ENCODE measurements at regions not wholly inside any gene's neighbourhood (a gene's known extent, or its start where the extent isn't known, plus 50 kb on each side); places are given as distances from the start of the nearest gene placed in this dataset.

DNA sequence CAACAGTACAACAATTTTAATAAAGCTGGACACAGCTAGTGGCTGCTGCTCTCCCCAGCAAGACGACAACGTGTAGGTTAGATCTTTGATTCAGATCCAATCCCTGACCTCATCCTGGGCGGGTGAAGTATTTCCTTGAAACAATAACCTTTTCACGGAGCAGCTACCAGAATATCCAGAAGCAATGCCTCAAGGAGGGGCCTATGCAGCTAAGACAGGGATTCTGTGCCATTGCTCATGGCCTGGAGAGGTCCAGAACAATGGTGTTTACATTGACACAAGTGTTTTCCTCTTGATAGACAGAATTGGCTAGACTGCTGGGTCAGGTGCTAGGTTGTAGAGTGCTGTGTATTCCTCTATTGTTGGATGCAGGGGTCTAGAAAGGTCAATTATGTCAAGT lies 520.1 kb downstream of the BCL11A start:
- no peak for DNase-seq

DNA sequence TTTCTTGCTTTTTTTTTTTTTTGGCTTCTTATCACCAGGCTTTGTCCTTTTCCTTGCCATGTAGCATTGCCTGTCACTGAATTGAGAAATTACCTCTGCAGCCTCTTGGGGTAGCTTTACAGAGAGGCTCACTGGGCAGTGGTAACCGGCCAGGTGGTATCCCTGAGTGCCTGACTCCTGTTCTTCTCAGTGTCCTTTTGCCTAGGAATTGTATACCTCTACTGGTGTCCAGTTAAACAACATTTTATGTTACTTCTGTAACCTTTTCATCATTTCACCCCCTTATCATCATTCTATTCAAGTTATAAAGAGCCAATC lies 523.9 kb downstream of the BCL11A start:
- DNase-seq = no peak

DNA sequence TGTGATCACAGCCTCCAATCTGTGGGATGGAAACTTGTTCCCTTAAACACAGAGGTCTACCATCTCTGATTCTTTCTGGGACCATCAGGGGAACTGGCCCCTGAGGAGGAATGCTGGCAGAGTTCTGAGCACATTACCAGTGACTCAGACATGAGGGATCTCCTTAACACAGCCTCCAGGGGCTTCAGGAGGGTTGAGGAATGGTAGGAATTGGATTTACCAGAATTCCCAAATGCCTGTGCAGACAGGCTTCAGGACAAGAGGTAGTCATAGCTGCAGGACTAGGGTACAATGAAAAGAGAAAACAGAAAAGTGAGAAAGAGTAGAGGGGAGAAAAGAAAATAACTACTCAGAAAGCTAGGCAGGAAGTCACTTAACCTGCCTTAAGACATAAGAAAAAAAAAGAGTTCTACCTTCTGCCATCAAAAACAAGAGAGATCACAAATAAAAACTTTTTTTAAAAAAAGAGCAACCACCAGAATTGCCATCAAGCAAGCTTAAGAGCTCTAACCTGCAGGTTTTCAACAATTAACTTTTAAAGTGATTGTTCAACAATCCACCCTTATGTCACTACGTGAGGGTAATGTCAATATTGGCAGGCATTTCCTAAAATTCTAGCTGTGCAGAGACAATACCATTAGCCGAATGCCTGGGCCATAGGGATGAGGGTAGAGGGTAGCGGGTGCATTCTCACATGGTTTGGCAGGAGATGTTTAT lies 524.4 kb downstream of the BCL11A start:
- DNase-seq = no peak

DNA sequence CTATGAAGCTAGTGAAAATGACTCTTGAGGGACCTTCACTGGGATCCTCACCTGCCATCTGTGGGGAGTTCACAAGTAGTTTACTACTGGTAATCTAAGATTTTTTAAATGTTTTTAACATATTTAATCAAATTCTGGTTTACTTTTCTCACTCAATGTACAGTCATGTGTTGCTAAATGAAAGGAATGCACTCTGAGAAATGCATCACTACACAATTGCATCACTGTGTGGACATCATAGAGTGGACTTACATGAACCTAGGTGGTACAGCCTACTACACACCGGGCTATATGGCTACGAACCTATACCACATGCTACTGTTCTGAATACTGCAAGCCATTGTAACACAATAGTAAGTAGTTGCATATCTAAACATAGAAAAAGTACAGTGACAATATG lies 528.0 kb downstream of the BCL11A start:
- no peak for DNase-seq

DNA sequence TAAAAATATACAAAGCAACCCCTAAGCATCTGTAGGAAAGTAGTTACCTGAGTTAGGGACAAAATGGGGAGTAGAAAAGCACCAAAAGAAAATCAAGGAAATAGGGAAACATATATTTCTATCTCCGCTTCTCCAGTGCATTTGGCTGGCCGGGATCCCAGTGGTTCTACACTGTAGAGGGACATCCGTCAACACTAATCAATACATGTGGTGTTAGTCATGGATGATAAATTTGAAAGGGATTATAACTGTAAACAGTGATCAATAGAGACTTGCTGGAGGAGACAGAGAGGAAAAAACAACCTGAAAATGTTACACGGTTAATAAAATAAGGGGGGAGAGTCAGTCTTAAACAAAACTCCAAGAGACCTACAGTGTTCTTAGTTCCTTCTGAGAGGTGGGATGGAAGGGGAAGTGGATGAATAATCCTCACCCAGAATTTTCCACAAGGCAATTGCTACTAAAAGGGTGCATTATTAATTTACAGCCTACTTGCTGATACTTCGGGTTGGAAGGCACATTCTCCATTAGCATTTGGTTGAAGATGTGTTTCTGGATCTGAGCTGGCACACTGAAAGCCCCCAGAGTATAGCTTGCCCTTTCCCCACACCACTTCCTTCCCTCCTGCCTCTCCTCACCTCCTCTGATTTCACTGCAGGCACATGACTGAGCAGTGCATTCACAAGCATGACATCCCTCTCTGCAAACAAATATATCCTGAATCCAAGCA lies 530.0 kb downstream of the BCL11A start:
- DNase-seq = no peak

DNA sequence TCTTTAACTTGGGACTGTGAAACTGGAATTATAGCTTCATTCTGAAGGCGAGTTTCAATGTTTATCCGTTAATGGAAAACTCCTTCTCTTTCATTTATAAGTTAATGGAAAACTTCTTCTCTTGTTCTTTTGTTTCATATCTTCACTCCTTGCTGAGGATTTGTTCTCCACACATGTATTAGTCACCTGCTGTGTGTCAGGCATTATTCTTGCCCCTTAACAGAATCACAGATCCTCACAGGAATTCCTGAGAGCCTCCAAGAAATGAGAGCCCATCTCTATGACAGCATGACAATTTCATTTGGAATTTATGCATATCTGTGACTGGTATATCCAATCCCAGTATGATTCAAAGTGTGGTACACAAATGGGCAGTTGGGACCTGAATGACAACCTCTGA lies 545.8 kb downstream of the BCL11A start:
- DNase-seq = no peak

DNA sequence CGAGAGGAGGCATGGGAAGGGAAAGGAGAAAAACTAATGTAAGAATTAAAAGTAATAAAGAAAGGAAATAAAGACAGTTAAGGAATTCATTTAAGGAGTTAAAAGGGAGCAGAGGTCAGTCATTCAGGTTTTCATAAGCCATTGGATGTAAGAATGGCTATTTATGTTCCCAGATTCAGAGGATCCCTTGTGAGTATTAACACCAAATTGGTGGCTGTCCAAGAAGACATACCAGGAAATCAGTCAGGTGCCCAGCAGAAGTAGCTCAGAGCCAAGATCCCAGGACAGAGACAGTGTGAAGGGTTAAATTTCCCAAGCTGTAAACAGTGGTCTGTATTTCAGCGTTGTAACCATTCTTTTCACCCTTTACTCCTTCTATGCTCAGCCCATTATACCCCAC lies 550.4 kb downstream of the BCL11A start:
- no peak for DNase-seq

DNA sequence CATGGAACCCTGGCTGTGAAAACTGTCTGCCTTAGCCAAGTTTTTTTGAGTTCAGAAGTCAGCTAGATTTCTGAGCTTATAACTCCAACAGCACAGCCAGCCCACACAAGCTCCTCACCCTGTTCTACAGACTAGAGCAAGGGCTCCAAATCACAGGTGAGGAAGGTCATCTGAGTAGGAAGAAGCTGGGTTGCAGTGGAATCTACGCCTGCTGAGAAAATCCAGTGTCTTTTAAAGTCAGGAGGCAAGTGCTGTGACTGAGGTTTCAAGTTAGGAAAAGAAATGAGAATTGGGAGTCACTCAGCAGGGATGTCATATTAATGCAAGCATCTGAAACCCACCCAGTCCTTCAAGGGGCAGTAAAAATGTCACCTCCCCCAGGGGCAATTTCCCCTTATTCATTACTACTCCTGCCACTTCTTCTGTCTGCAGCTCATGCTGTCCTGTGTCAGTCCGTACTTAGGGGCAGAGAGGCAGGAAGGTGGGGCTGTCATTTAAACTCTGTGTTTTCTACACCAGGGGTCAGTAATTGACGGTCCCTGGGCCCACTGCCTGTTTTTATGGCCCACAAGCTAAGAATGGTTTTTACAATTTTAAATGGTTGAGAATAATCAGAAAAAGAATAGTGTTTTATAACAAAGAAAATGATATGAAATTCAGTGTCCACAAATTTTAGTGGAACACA lies 551.1 kb downstream of the BCL11A start:
- no peak for DNase-seq

DNA sequence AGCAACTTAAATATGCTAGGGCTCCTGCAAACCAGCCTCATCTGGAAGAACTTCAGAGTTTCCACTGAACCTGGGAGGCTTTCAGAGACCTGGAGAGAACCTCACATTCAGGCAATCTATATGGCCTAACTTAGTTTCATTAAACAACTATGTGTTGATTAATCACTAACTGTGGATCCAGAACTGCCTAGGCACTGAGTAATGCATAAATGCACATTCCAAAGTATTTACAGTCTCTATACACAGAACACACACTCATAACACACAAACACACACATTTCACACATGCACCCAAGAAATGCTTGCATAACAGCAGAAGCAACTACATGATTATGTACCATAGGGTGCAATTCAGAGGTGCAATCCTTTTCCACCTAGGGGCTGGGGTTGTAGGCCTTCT lies 552.8 kb downstream of the BCL11A start:
- no peak for DNase-seq

DNA sequence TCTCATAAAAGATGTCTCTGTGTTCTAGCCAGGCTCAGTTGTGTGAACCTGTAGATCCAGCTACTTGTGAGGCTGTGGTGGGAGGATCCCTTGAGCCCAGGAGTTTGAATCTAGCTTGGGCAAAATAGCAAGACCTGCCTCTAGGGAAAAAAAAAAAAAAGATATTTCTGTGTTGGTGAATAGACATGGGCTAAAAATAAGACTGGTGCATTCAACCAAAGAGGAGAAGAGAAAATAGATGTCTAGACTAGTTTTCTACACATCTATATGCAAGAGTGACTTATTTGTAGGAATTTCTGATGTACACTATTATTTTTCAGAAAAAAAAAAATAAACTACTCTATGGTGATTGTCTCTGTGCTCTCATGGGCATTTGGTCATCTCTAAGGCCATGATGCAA lies 555.1 kb downstream of the BCL11A start:
- no peak for DNase-seq

DNA sequence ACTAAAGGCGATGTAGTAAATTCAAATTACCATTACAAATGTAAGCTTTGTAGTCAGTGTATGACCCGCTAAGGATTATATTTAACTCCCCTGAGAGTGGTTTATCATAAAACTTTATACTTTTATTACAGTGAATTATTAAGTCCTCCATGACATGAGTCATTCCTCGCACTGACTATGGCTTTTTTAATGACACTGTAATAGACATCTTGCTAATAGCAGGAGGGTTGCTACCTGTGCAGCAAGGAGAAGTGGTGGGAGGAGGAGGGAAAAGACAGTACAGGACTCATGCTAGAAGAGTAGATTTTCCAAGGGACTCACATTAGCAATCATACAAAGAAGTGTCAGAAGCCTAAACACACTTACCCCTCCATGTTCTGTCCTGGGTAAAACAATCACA lies 556.1 kb downstream of the BCL11A start:
- DNase-seq = no peak

DNA sequence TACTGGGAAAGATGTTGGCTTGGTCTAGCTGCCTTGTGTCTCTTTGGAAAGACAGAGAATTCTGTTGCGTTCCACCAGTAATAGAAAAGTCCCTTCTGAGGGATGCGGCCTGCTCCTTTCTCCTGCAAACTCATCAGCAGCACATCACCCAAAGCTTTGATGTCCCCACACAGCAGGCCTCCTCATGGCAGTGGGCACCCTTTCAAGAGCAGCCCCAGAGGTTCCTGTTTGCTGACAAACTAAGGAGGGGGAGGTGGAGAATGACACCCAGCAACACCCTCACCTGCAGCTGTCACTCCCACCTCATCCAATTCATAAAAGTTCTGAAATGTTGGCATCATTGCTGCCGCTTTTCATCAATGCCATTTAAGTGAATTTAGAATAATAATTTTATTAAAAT lies 556.6 kb downstream of the BCL11A start:
- no peak for DNase-seq

DNA sequence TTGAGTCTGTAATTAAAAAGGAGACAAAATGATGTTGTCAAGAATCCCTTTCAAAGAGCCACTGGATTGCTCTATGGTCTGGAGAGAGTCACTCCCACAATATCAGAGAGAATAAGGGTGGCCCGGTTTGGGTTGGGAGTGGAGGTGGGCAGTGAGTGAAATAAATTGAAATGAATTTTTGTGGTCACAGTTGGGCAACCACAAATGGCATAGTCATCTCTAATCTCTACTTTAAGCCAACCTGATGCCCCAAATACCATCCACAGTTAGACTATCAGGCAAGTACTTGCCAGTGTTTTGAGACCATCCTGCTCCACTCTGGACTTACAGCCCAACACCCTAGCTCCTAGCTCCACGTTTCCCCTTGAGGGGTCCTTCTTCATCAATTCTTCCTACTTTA lies 559.7 kb downstream of the BCL11A start:
- no peak for DNase-seq

DNA sequence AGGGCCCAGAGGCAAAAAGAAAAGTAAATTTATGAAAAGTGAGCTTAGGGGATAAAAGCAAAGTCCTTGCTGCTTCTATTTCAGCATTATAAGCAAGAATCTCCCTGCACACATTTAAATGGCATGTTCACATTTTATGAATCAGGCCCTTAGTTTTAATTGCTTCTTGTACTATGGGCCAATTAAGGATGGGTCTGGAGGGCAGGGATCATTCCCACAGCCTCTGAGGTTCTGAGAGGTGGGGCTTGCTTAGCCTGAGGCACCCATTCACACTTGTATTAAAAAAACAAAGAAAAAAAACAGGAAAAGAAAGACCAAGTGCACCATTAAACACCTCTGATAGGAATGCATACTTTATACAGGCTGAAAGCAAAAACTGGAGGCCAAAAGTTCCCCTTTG lies 565.1 kb downstream of the BCL11A start:
- DNase-seq = no peak

DNA sequence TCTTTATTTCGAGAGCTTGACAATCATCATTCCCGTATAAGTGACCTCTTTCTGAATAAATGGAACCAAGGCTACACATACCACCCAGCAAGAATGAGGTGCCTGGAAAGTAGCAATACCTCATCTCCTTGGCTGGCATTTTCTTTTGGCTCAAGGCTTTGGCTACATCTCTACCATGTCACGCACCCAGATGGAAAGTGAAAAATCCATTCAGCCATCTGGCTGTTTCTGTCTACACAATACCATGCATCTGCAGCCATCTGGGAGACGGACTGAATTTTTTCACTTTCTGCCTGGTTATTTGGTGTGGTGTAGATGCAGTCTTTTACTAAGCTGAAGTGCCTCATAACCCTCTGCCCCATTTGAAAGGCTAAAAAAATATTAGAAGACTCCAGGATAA lies 566.9 kb downstream of the BCL11A start:
- no peak for DNase-seq

DNA sequence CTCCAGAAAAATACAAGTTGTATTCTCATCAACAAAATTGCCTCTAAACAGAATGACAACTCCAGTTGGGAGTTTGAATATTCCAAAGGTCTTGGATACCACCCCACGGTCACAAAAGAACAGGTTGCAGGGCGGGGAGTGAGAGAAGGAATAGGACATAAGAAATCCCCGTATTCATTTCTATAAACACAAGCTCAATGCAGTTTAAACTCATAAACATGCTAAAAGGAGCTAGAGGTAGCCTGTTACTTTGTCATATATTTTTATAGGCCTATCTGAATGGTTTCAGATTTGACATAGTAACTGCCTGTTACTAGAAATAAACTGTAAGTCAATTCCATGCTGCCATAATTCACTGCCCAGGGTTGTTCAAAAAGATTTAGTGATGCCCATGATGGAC lies 567.5 kb downstream of the BCL11A start:
- DNase-seq = no peak

DNA sequence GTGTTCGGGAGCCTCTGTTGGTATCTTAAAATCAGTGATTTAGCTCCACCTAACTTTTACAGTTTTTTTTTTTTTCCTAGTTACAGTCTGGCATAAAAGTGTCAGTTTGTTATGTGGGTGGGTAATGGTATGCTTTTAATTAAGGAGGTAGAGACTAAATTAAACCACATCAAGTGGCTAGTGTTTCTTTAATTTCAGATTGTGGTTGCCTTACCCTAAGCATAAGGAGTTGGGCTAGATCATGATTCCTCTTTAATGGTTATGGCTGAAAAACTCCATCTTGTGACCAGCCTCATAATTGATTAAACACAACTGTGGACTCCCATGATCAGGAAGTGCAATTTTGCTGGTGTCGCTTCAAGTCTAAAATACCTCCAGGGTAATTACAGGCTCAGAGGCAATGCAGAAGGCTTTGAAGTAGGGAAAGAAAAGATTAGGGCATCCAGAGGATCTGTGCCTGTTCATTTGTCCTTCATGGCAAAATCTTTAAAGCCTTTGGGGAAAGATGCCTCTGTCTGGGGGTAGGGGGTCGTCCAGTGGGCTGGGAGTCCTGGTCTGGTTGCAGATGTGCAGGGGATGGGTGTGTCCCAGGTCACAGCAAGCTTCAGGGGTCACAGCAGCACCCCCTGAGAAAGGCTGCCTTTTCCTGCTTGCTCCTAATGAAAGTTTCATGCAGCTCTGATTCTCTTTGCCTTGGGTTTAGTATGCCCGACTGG lies 579.2 kb downstream of the BCL11A start:
- no peak for DNase-seq

DNA sequence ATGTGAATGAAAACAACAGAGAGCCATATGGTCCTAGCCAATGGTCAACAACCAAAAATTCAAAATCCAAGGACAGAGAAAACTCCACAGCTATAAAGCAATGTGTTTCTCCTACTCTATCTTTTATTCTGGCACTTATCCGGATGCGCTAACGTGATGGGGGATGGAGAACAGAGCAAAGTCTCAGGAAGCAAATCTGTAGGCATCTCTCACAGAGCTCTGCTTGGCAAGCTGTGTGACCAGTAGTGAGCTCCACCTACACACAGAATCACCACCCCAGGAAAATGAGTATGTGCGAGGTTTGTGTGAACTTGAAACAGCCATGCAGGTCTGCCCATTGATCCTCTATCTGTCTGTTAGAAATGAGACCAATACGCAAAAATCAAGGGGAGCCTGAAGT lies 584.3 kb downstream of the BCL11A start:
- DNase-seq = no peak

DNA sequence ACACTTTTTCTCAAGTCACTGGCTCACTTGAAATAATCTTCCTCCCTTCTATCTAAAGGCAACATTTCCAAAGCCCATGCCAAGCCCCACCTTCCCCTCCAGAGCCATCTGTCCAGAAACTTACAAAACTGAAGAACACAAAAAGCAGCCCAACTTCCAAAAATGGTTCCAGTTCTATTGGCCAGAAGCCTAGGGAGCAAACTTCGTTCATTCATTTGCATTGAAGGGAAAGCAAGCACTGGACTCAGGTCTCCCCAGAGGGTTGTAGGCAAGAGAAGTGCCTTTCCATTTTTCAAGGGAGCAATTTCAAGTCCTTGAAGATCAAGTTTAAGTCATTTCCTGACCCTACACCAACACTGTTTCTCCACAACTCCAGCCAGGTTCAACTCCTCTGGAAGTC lies 585.0 kb downstream of the BCL11A start:
- no peak for DNase-seq

DNA sequence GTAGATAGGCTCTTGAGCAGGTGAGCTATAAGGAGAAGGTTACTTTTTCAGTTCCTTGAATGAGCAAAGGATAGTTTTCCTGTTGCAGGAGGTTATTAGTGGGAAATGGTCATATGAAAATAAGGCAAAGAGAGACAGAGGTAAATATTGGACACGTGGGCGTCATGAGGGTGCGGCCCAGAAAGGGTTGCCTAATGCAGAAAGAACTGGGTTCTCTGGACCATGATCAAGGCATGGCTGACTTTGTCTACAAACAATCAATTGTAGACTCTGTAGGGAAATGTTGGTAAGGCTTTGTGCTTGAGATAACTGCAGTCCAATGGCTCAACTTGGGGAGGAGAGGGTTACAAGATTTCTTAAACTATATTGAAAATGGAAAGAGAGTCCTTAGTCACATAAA lies 585.8 kb downstream of the BCL11A start:
- no peak for DNase-seq

DNA sequence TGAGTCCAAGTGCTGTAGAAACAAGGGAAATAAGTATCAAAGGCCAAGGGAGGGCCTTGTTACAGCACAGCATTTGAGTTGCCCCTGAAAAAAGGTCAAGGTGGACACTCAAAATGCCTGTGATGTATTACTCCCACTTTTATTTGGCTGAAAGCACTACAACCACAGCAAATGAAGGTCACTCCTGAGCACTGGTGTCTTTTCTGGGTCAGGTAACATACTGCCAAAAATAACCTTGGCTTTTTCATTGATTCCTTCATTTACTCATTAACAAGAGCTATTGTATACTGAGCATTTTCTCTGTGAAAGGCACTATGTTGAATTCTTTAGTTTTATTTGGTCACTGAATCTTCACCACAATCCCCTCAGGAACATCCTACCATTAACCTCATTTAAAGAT lies 590.3 kb downstream of the BCL11A start:
- DNase-seq = no peak

DNA sequence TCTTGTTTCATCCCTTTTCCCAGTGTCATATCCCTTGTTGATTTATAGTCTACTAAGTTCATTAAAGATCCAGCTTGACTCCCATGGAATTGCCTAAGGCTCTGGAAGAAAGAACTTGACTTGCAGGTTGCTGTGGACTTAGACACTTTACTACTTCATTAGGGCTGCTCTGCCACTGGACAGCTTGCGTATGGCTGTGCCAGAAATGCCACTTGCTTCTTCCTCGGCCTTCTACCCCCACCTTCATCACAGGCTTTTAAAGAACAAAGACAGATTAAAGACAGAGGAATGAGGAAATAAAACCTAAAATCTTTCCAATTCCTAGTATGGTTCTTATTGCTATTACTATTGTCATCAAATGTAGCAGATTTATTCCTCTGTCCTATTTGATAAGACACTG lies 591.7 kb downstream of the BCL11A start:
- DNase-seq = no peak

DNA sequence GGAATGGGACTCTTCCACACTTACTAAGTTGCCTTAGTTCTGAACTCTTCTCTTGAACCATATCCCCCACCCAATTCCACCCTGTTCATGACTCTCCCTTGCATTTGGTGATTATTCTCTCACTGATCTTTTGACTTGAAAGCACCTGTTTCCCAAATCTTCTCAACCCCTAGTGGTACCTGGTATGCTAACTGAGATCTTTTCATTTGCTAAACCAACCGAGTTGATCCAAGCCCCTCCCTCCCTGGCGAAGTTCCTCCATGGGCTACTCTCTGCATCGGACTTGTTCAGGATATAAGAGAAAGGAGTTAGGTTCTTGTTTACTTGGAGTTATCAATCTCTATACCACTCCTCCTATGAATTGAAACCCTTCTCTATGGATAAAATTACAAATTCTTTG lies 593.5 kb downstream of the BCL11A start:
- DNase-seq = no peak

DNA sequence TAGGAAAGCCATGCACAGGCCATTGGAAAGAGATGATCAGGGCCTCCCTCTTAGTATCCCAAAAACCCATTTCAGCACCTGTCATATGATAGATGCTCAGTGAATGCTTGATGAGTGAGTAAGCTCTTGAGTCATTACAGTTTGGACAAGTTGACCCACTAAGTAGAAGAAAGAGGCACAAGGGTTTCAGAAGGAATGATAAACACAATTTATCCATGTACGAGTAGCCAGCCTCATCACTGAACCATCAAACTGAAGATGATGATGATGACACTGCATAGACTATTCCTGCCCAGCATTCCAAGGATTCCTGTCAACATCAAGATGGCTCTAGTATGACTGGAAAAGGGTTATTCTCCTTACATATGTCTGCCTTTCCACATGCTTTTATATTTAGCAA lies 596.0 kb downstream of the BCL11A start:
- DNase-seq = no peak

All from stimulated activated CD4-positive, alpha-beta T cell treated with anti-CD3 and anti-CD28 coated beads, Interleukin-1b, Interleukin-23, amount 100 ng/mL, for 48 hours (primary cell).